A549 (cell line): ENCODE measurements at regions not wholly inside any gene's neighbourhood (a gene's known extent, or its start where the extent isn't known, plus 50 kb on each side); places are given as distances from the start of the nearest gene placed in this dataset.

ENCODE experiments used
- EHF ChIP-seq: fragments of 250-450 bp; sonication (Bioruptor Pico); IDR thresholded peaks from 2 replicates; pipeline ENCODE4 v1.5.0; 2020; ENCODE audit warnings: mild to moderate bottlenecking
- MAZ ChIP-seq: fragments of 150-350 bp; IDR thresholded peaks from 2 replicates; pipeline ENCODE4 v1.6.1; 2014; ENCODE audit warnings: antibody characterized with exemption, low read depth, low read length, borderline replicate concordance
- TP53 ChIP-seq: fragments of 250-450 bp; sonication (Bioruptor Pico); IDR thresholded peaks from 2 replicates; pipeline ENCODE4 v1.5.0; 2021; ENCODE audit warnings: mild to moderate bottlenecking, moderate library complexity
- TF ChIP-seq, protein P1 (sequence below): fragments of >200 bp; sonication (Bioruptor Twin); formaldehyde crosslinking; IDR thresholded peaks from 3 replicates; pipeline ENCODE4 v1.5.1; 2016

DNA sequence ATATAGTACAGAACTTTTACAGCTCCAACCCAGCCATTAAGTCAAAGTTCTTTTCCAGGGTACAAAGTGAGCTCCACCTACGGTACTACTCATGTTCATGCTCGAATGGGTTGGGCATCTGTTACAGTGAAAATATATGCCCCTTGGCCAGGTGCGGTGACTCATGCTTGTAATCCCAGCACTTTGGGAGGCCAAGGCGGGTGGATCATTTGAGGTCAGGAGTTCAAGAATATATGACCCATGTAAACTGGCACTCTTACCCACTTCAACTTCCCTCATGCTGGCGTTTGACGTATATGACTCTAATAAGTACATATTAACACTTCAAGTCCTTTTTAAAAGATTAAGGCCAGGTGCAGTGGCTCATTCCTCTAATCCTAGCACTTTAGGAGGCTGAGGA is 71.3 kb upstream of the PKN2 start:
- TF ChIP-seq TP53 (CRISPR knock-in tag) (no peak), EHF (CRISPR knock-in tag) (no peak), MAZ (no peak)
- TF ChIP-seq, protein P1, sequence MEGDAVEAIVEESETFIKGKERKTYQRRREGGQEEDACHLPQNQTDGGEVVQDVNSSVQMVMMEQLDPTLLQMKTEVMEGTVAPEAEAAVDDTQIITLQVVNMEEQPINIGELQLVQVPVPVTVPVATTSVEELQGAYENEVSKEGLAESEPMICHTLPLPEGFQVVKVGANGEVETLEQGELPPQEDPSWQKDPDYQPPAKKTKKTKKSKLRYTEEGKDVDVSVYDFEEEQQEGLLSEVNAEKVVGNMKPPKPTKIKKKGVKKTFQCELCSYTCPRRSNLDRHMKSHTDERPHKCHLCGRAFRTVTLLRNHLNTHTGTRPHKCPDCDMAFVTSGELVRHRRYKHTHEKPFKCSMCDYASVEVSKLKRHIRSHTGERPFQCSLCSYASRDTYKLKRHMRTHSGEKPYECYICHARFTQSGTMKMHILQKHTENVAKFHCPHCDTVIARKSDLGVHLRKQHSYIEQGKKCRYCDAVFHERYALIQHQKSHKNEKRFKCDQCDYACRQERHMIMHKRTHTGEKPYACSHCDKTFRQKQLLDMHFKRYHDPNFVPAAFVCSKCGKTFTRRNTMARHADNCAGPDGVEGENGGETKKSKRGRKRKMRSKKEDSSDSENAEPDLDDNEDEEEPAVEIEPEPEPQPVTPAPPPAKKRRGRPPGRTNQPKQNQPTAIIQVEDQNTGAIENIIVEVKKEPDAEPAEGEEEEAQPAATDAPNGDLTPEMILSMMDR: no peak
